Right renal pelvis (tissue), 4 donors: ENCODE measurements at regions not wholly inside any gene's neighbourhood (a gene's known extent, or its start where the extent isn't known, plus 50 kb on each side); places are given as distances from the start of the nearest gene placed in this dataset.
"Not testable (repeated sequence)": the region's sequence is repeated elsewhere in the genome, so short reads cannot be mapped to it uniquely, and the experiment has no call there.

Experiments
- DNase-seq, 4 donors: peaks; one replicate each; pipeline ENCODE4 v3.0.0-alpha.2; 2013; ENCODE audit warnings: low read depth in 4 of 4, low spot score in 3 of 4, missing footprints in 1 of 4

- DNase-seq, result no peak
These were observed 93.4 kb upstream of the KCNE2 start for GRCh38 chr21:34270411-34270810.

GRCh38 chr21:34271189-34271851, 92.5 kb upstream of the KCNE2 start:
- no peak for DNase-seq

- no peak for DNase-seq
These were observed 91.5 kb upstream of the KCNE2 start for GRCh38 chr21:34272321-34272720.

- DNase-seq, result no peak
These were observed 89.8 kb upstream of the KCNE2 start for GRCh38 chr21:34274001-34274400.

- no peak for DNase-seq
These were observed 86.9 kb upstream of the KCNE2 start for GRCh38 chr21:34276711-34277425.

GRCh38 chr21:34278451-34278850, 85.4 kb upstream of the KCNE2 start:
- no peak for DNase-seq

GRCh38 chr21:34279285-34279684, 84.5 kb upstream of the KCNE2 start:
- DNase-seq, result no peak

GRCh38 chr21:34279883-34280282, 83.9 kb upstream of the KCNE2 start:
- DNase-seq, result no peak

- DNase-seq, result peak in 2 of 4 donors; percentile 6 to 8
These were observed 83.4 kb upstream of the KCNE2 start for GRCh38 chr21:34280389-34280795.

GRCh38 chr21:34280959-34281358, 82.8 kb upstream of the KCNE2 start:
- DNase-seq, result no peak

- no peak for DNase-seq
These were observed 81.6 kb upstream of the KCNE2 start for GRCh38 chr21:34282223-34282622.

- no peak for DNase-seq
These were observed 79.1 kb upstream of the KCNE2 start for GRCh38 chr21:34284666-34285065.

GRCh38 chr21:34288042-34288441, 75.8 kb upstream of the KCNE2 start:
- DNase-seq, result not testable (repeated sequence)

- no peak for DNase-seq
These were observed 74.0 kb upstream of the KCNE2 start for GRCh38 chr21:34289856-34290255.

- DNase-seq, result no peak
These were observed 66.9 kb upstream of the KCNE2 start for GRCh38 chr21:34296878-34297277.

GRCh38 chr21:34298534-34299167, 65.2 kb upstream of the KCNE2 start:
- DNase-seq, result no peak

- no peak for DNase-seq
These were observed 64.7 kb upstream of the KCNE2 start for GRCh38 chr21:34299168-34299539.

GRCh38 chr21:34302521-34302920, 61.3 kb upstream of the KCNE2 start:
- no peak for DNase-seq

- DNase-seq, result no peak
These were observed 57.9 kb upstream of the KCNE2 start for GRCh38 chr21:34305605-34306604.

- no peak for DNase-seq
These were observed 55.7 kb upstream of the KCNE2 start for GRCh38 chr21:34307991-34308532.
